H9 (cell line): ENCODE measurements at regions not wholly inside any gene's neighbourhood (a gene's known extent, or its start where the extent isn't known, plus 50 kb on each side); places are given as distances from the start of the nearest gene placed in this dataset.

ENCODE experiments used
- DNase-seq: peaks from one replicate; pipeline ENCODE4 v3.0.0-alpha.2; 2017
- H2AFZ ChIP-seq: one replicate; pipeline ENCODE4 v1.6.1; 2013; ENCODE audit warnings: mild to moderate bottlenecking, low read length, control low read depth, moderate library complexity
- H2AK5ac ChIP-seq: 2 replicates; pipeline ENCODE4 v1.6.1; 2013; ENCODE audit warnings: low read length, control low read depth, mixed read lengths; ENCODE audit not compliant: insufficient read length
- H2BK120ac ChIP-seq: one replicate; pipeline ENCODE4 v1.6.1; 2013; ENCODE audit warnings: low read depth, mild to moderate bottlenecking, low read length, control low read depth, inconsistent platforms; ENCODE audit not compliant: poor library complexity, severe bottlenecking
- H2BK12ac ChIP-seq: 2 replicates; pipeline ENCODE4 v1.6.1; 2013; ENCODE audit warnings: low read length, control low read depth, mixed read lengths, low read depth; ENCODE audit not compliant: insufficient read length
- H2BK15ac ChIP-seq: 2 replicates; pipeline ENCODE4 v1.6.1; 2013; ENCODE audit warnings: low read depth, low read length, control low read depth
- H2BK20ac ChIP-seq: one replicate; pipeline ENCODE4 v1.6.1; 2013; ENCODE audit warnings: low read depth, mild to moderate bottlenecking, low read length, control low read depth, inconsistent platforms; ENCODE audit not compliant: poor library complexity, severe bottlenecking
- H2BK5ac ChIP-seq: 2 replicates; pipeline ENCODE4 v1.6.1; 2013; ENCODE audit warnings: low read length, control low read depth, mixed read lengths; ENCODE audit not compliant: insufficient read length
- H3K14ac ChIP-seq: 2 replicates; pipeline ENCODE4 v1.6.1; 2013; ENCODE audit warnings: low read length, control low read depth; ENCODE audit not compliant: insufficient read depth
- H3K18ac ChIP-seq: 2 replicates; pipeline ENCODE4 v1.6.1; 2013; ENCODE audit warnings: low read depth, mild to moderate bottlenecking, mixed read lengths, low read length, control low read depth; ENCODE audit not compliant: insufficient read length
- H3K23ac ChIP-seq: 2 replicates; pipeline ENCODE4 v1.6.1; 2013; ENCODE audit warnings: low read length, control low read depth, mixed read lengths, low read depth; ENCODE audit not compliant: insufficient read length
- H3K23me2 ChIP-seq: 2 replicates; pipeline ENCODE4 v1.6.1; 2013; ENCODE audit warnings: low read depth, mild to moderate bottlenecking, mixed read lengths, low read length, control low read depth; ENCODE audit not compliant: insufficient read length, poor library complexity, severe bottlenecking
- H3K27ac ChIP-seq: 2 replicates; pipeline ENCODE4 v1.5.1; 2013; ENCODE audit warnings: low read length, control low read depth, mixed read lengths, low read depth; ENCODE audit not compliant: insufficient read length
- H3K27me3 ChIP-seq: 2 replicates; pipeline ENCODE4 v1.6.1; 2013; ENCODE audit warnings: low read length, control low read depth, inconsistent platforms; ENCODE audit not compliant: insufficient read depth
- H3K4ac ChIP-seq: 2 replicates; pipeline ENCODE4 v1.6.1; 2013; ENCODE audit warnings: low read depth, mild to moderate bottlenecking, control low read depth, inconsistent platforms, low read length, moderate library complexity
- H3K4me1 ChIP-seq: 2 replicates; pipeline ENCODE4 v1.6.1; 2013; ENCODE audit warnings: low read length, control low read depth, inconsistent platforms; ENCODE audit not compliant: insufficient read depth
- H3K4me2 ChIP-seq: 2 replicates; pipeline ENCODE4 v1.6.1; 2013; ENCODE audit warnings: low read length, control low read depth, mixed read lengths; ENCODE audit not compliant: insufficient read length, insufficient read depth
- H3K56ac ChIP-seq: 2 replicates; pipeline ENCODE4 v1.6.1; 2013; ENCODE audit warnings: low read depth, mild to moderate bottlenecking, mixed read lengths, low read length, control low read depth; ENCODE audit not compliant: insufficient read length
- H3K79me1 ChIP-seq: 2 replicates; pipeline ENCODE4 v1.6.1; 2013; ENCODE audit warnings: low read depth, mild to moderate bottlenecking, moderate library complexity, low read length, control low read depth, inconsistent platforms; ENCODE audit not compliant: insufficient read depth, poor library complexity, severe bottlenecking
- H3K79me2 ChIP-seq: 2 replicates; pipeline ENCODE4 v1.6.1; 2013; ENCODE audit warnings: low read length, control low read depth, inconsistent platforms; ENCODE audit not compliant: insufficient read depth
- H3K9ac ChIP-seq: 2 replicates; pipeline ENCODE4 v1.6.1; 2013; ENCODE audit warnings: low read length, control low read depth, mixed read lengths; ENCODE audit not compliant: insufficient read length; ENCODE audit errors: extremely low read depth
- H3K9me3 ChIP-seq: one replicate; pipeline ENCODE4 v1.6.1; 2013; ENCODE audit warnings: low read depth, low read length, inconsistent platforms; ENCODE audit not compliant: control insufficient read depth
- H3T11ph ChIP-seq: one replicate; pipeline ENCODE4 v1.6.1; 2013; ENCODE audit warnings: mild to moderate bottlenecking, low read length, control low read depth, inconsistent platforms
- H4K20me1 ChIP-seq: one replicate; pipeline ENCODE4 v1.6.1; 2013; ENCODE audit not compliant: control insufficient read depth, insufficient read length, insufficient read depth
- H4K5ac ChIP-seq: 2 replicates; pipeline ENCODE4 v1.6.1; 2013; ENCODE audit warnings: low read depth, mild to moderate bottlenecking, mixed read lengths, low read length, control low read depth; ENCODE audit not compliant: insufficient read length
- H4K8ac ChIP-seq: replicated peaks from 2 replicates; pipeline ENCODE4 v1.6.1; 2013; ENCODE audit warnings: low read length, control low read depth, mixed read lengths, low read depth; ENCODE audit not compliant: insufficient read length
- H4K91ac ChIP-seq: 2 replicates; pipeline ENCODE4 v1.6.1; 2013; ENCODE audit warnings: low read depth, mild to moderate bottlenecking, moderate library complexity, mixed read lengths, low read length, control low read depth; ENCODE audit not compliant: insufficient read length
- H3K27ac Mint-ChIP-seq, 3 experiments: 2 replicates in 2 of 3; 3 replicates in 1 of 3; pipeline ENCODE4 v1.8.0; 2020 to 2021; ENCODE audit warnings: mixed read lengths in 3 of 3, mild to moderate bottlenecking in 1 of 3, moderate library complexity in 1 of 3
- H3K27me3 Mint-ChIP-seq: 2 replicates; pipeline ENCODE4 v1.8.0; 2021; ENCODE audit warnings: low read depth, mild to moderate bottlenecking, moderate library complexity, mixed read lengths
- H3K36me3 Mint-ChIP-seq, 3 experiments: 2 replicates in 2 of 3; 3 replicates in 1 of 3; pipeline ENCODE4 v1.8.0; 2020 to 2021; ENCODE audit warnings: low read depth in 3 of 3, mixed read lengths in 3 of 3; ENCODE audit not compliant: insufficient read depth in 1 of 3
- H3K4me1 Mint-ChIP-seq, 2 experiments: 2 replicates each; pipeline ENCODE4 v1.8.0; 2020; ENCODE audit warnings: mixed read lengths in 2 of 2
- H3K4me3 Mint-ChIP-seq, 2 experiments: 2 replicates in 1 of 2; 3 replicates in 1 of 2; pipeline ENCODE4 v1.8.0; 2020 to 2021; ENCODE audit warnings: mild to moderate bottlenecking in 2 of 2, mixed read lengths in 2 of 2, moderate library complexity in 1 of 2
- H3K9me3 Mint-ChIP-seq, 2 experiments: 2 replicates in 1 of 2; 3 replicates in 1 of 2; pipeline ENCODE4 v1.8.0; 2020; ENCODE audit warnings: mild to moderate bottlenecking in 2 of 2, mixed read lengths in 2 of 2, moderate library complexity in 1 of 2
- CTCF ChIP-seq: fragments of 200-600 bp; sonication (generic); conservative IDR thresholded peaks from 3 replicates; pipeline ENCODE4 v1.8.0; 2021; ENCODE audit warnings: antibody characterized with exemption, mild to moderate bottlenecking
- WGBS: extraction: QIAGEN DNeasy Blood & Tissue Kit; methylation state at CpG from one replicate; pipeline ENCODE4 v1.1.7; 2013; ENCODE audit warnings: missing lambda C conversion rate, low lambda C conversion rate, mixed read lengths; ENCODE audit not compliant: insufficient read length; ENCODE audit errors: extremely low coverage; 5-methylcytosine and 5-hydroxymethylcytosine counted together

GRCh38 chr2:175624785-175625184, 377.3 kb downstream of the LNPK start:
- H2AFZ ChIP-seq = no peak overlapping the region
- no peak for DNase-seq
- WGBS = no CpG with 5 or more reads among the region's 5 CpGs
- no peaks in the 10 kb centered on the region for H3K9me3 ChIP-seq
- H3K23me2 ChIP-seq = no peaks in the 10 kb centered on the region
- Mint-ChIP-seq H3K4me1 (peaks cover 13 to 14% of the 10 kb centered on the region in 2 experiments), H3K4me3 (no peak overlapping the region), H3K36me3 (no peaks in the 10 kb centered on the region; a peak in 1 of 7 replicates), H3K27ac (no peak overlapping the region), H3K9me3 (no peaks in the 10 kb centered on the region; a peak in 1 of 5 replicates), H3K27me3 (no peaks in the 10 kb centered on the region)
- no peak overlapping the region for H3K4me2 ChIP-seq
- H4K20me1 ChIP-seq = no peaks in the 10 kb centered on the region
- H4K91ac ChIP-seq = no peak overlapping the region
- no peaks in the 10 kb centered on the region for H3K79me2 ChIP-seq
- no peak for TF ChIP-seq CTCF
- H4K8ac ChIP-seq = no peak overlapping the region
- H3K4me1 ChIP-seq = no peaks in the 10 kb centered on the region
- no peak overlapping the region for H4K5ac ChIP-seq
- no peak overlapping the region for H3K23ac ChIP-seq
- H3K27ac ChIP-seq = no peak overlapping the region
- no peak overlapping the region for H3K56ac ChIP-seq
- H2AK5ac ChIP-seq = no peak overlapping the region
- H3K9ac ChIP-seq = no peak overlapping the region
- H3K14ac ChIP-seq = no peak overlapping the region
- H2BK15ac ChIP-seq = no peak overlapping the region
- no peak overlapping the region for H3T11ph ChIP-seq
- no peaks in the 10 kb centered on the region for H3K79me1 ChIP-seq
- H2BK5ac ChIP-seq = no peak overlapping the region
- no peak overlapping the region for H2BK20ac ChIP-seq
- no peak overlapping the region for H2BK120ac ChIP-seq
- H2BK12ac ChIP-seq = no peak overlapping the region
- H3K18ac ChIP-seq = no peak overlapping the region
- no peaks in the 10 kb centered on the region for H3K27me3 ChIP-seq
- no peak overlapping the region for H3K4ac ChIP-seq
